ENCODE measurements at regions not wholly inside any gene's neighbourhood (a gene's known extent, or its start where the extent isn't known, plus 50 kb on each side); places are given as distances from the start of the nearest gene placed in this dataset.

- Histone ChIP-seq H3K9me2 (replicated peaks; ENCODE audit: insufficient read depth, low read length) (no peaks in the 10 kb centered on the region), H3K79me2 (ENCODE audit: insufficient read depth, low read length) (no peaks in the 10 kb centered on the region), H3K36me3 (ENCODE audit: low read length) (no peaks in the 10 kb centered on the region), H3K9me3 (ENCODE audit: insufficient read depth, low read length) (no peaks in the 10 kb centered on the region), H3K27ac (ENCODE audit: low read depth, low read length) (no peak overlapping the region), H3F3A (ENCODE audit: insufficient read depth) (no peaks in the 10 kb centered on the region), H4K20me1 (ENCODE audit: low read depth, low read length) (no peaks in the 10 kb centered on the region), H3K4me3 (ENCODE audit: insufficient read depth, low read length, poor library complexity, severe bottlenecking) (no peak overlapping the region), H3K9ac (ENCODE audit: low read length) (no peak overlapping the region), H3K4me2 (ENCODE audit: low read depth, low read length, poor library complexity, severe bottlenecking) (no peak overlapping the region), H2AFZ (ENCODE audit: low read depth, low read length, severe bottlenecking) (no peak overlapping the region), H3K27me3 (ENCODE audit: low read length) (no peaks in the 10 kb centered on the region)
- no peak for TF ChIP-seq EZH2phosphoT487 (conservative IDR thresholded peaks at IDR 0.05; ENCODE audit: low read length)
- no peak for TF ChIP-seq CTCF (IDR thresholded peaks at IDR 0.05; ENCODE audit: insufficient read depth, low read length, poor library complexity, severe bottlenecking)
Measured at GRCh38 chr12:24014915-24015832, 65.7 kb upstream of the SOX5 start.

GRCh38 chr12:24014240-24014639, 64.8 kb upstream of the SOX5 start:
- Histone ChIP-seq H2AFZ (ENCODE audit: low read depth, low read length, severe bottlenecking) (no peak overlapping the region), H3K27me3 (ENCODE audit: low read length) (no peaks in the 10 kb centered on the region), H3F3A (ENCODE audit: insufficient read depth) (no peaks in the 10 kb centered on the region), H3K9me2 (replicated peaks; ENCODE audit: insufficient read depth, low read length) (no peaks in the 10 kb centered on the region), H3K4me3 (ENCODE audit: insufficient read depth, low read length, poor library complexity, severe bottlenecking) (no peak overlapping the region), H3K27ac (ENCODE audit: low read depth, low read length) (no peak overlapping the region), H4K20me1 (ENCODE audit: low read depth, low read length) (no peaks in the 10 kb centered on the region), H3K79me2 (ENCODE audit: insufficient read depth, low read length) (no peaks in the 10 kb centered on the region), H3K9ac (ENCODE audit: low read length) (no peak overlapping the region), H3K36me3 (ENCODE audit: low read length) (no peaks in the 10 kb centered on the region), H3K4me2 (ENCODE audit: low read depth, low read length, poor library complexity, severe bottlenecking) (no peak overlapping the region), H3K9me3 (ENCODE audit: insufficient read depth, low read length) (no peaks in the 10 kb centered on the region)
- no peak for TF ChIP-seq CTCF (IDR thresholded peaks at IDR 0.05; ENCODE audit: insufficient read depth, low read length, poor library complexity, severe bottlenecking)
- no peak for TF ChIP-seq EZH2phosphoT487 (conservative IDR thresholded peaks at IDR 0.05; ENCODE audit: low read length)

- Histone ChIP-seq H3K4me2 (ENCODE audit: low read depth, low read length, poor library complexity, severe bottlenecking) (no peak overlapping the region), H3K9ac (ENCODE audit: low read length) (no peak overlapping the region), H3K4me3 (ENCODE audit: insufficient read depth, low read length, poor library complexity, severe bottlenecking) (no peak overlapping the region), H3K27ac (ENCODE audit: low read depth, low read length) (no peak overlapping the region), H2AFZ (ENCODE audit: low read depth, low read length, severe bottlenecking) (no peak overlapping the region), H3F3A (ENCODE audit: insufficient read depth) (no peaks in the 10 kb centered on the region), H3K79me2 (ENCODE audit: insufficient read depth, low read length) (no peaks in the 10 kb centered on the region), H3K36me3 (ENCODE audit: low read length) (no peaks in the 10 kb centered on the region), H3K9me2 (replicated peaks; ENCODE audit: insufficient read depth, low read length) (no peaks in the 10 kb centered on the region), H4K20me1 (ENCODE audit: low read depth, low read length) (no peaks in the 10 kb centered on the region), H3K27me3 (ENCODE audit: low read length) (no peaks in the 10 kb centered on the region), H3K9me3 (ENCODE audit: insufficient read depth, low read length) (no peaks in the 10 kb centered on the region)
- TF ChIP-seq EZH2phosphoT487 (conservative IDR thresholded peaks at IDR 0.05; ENCODE audit: low read length): no peak
- no peak for TF ChIP-seq CTCF (IDR thresholded peaks at IDR 0.05; ENCODE audit: insufficient read depth, low read length, poor library complexity, severe bottlenecking)
Measured at GRCh38 chr12:24012528-24012927, 63.1 kb upstream of the SOX5 start.
